Loucy (cell line): ENCODE measurements at regions not wholly inside any gene's neighbourhood (a gene's known extent, or its start where the extent isn't known, plus 50 kb on each side); places are given as distances from the start of the nearest gene placed in this dataset.

Source experiments
- CTCF ChIP-seq: fragments of 200-600 bp; sonication (generic); conservative IDR thresholded peaks from 2 replicates; pipeline ENCODE4 v1.5.1; 2014; ENCODE audit warnings: mild to moderate bottlenecking, antibody characterized with exemption, low read length
- EZH2phosphoT487 ChIP-seq: fragments of 200-600 bp; IDR thresholded peaks from 2 replicates; pipeline ENCODE4 v1.6.1; 2018; ENCODE audit warnings: antibody characterized with exemption, mild to moderate bottlenecking, moderate library complexity, borderline replicate concordance

GRCh38 chr13:40026741-40027140 is 371.3 kb downstream of the COG6 start:
- no peak for TF ChIP-seq CTCF
- no peak for TF ChIP-seq EZH2phosphoT487
